H1 (cell line): ENCODE measurements at regions not wholly inside any gene's neighbourhood (a gene's known extent, or its start where the extent isn't known, plus 50 kb on each side); places are given as distances from the start of the nearest gene placed in this dataset.

Source experiments
- CTCF ChIA-PET: fragments of 300-600 bp; sonication (Branson Sonifier 250); formaldehyde crosslinking; loops from one replicate; lab custom pipeline; 2021; ENCODE audit not compliant: partially characterized antibody; lab: Charles Lee
- POLR2A ChIA-PET: fragments of 300-600 bp; sonication (Branson Sonifier 250); formaldehyde crosslinking; loops from one replicate; lab custom pipeline; 2021; ENCODE audit warnings: inconsistent platforms; ENCODE audit not compliant: partially characterized antibody; lab: Charles Lee
- DNase-seq, 2 experiments: peaks; one replicate each; pipeline versions ENCODE4 v3.0.0 to v3.0.0-alpha.2; 2010 to 2022; ENCODE audit warnings: low spot score in 2 of 2, low read depth in 1 of 2, mixed read lengths in 1 of 2
- FAIRE-seq: peaks from 2 replicates; lab custom pipeline; 2011; peaks lifted over from hg19 to GRCh38; lab: Jason Lieb, UNC
- H2AFZ ChIP-seq: 2 replicates; pipeline ENCODE4 v1.8.1; 2012; ENCODE audit warnings: low read length, inconsistent platforms
- H2AK5ac ChIP-seq: 2 replicates; pipeline ENCODE4 v1.6.1; 2013; ENCODE audit warnings: low read depth, low read length
- H2BK120ac ChIP-seq: replicated peaks from 2 replicates; pipeline ENCODE3; 2013; ENCODE audit warnings: low read depth, low read length, inconsistent platforms
- H2BK12ac ChIP-seq: 2 replicates; pipeline ENCODE4 v1.6.1; 2013; ENCODE audit warnings: low read depth, low read length
- H2BK15ac ChIP-seq: 2 replicates; pipeline ENCODE4 v1.6.1; 2013; ENCODE audit warnings: low read length
- H2BK20ac ChIP-seq: 2 replicates; pipeline ENCODE4 v1.6.1; 2013; ENCODE audit warnings: low read length
- H2BK5ac ChIP-seq: 2 replicates; pipeline ENCODE4 v1.6.1; 2013; ENCODE audit warnings: low read depth, low read length
- H3K14ac ChIP-seq: 2 replicates; pipeline ENCODE4 v1.6.1; 2013; ENCODE audit warnings: inconsistent platforms; ENCODE audit not compliant: insufficient read length
- H3K18ac ChIP-seq: 2 replicates; pipeline ENCODE4 v1.6.1; 2013; ENCODE audit warnings: low read length; ENCODE audit errors: extremely low read depth
- H3K23ac ChIP-seq: 2 replicates; pipeline ENCODE4 v1.6.1; 2013; ENCODE audit warnings: inconsistent platforms; ENCODE audit not compliant: insufficient read length
- H3K23me2 ChIP-seq: 2 replicates; pipeline ENCODE4 v1.6.1; 2013; ENCODE audit warnings: low read depth, low read length
- H3K27ac ChIP-seq: 2 replicates; pipeline ENCODE4 v1.6.1; 2011; ENCODE audit warnings: low read depth, low read length, inconsistent platforms
- H3K27me3 ChIP-seq, 4 experiments: replicated peaks in 1 of 4; 1 replicate in 1 of 4; 2 replicates in 3 of 4; pipeline versions ENCODE4 v1.6.1 to v1.8.1; 2011 to 2013; ENCODE audit warnings: low read length in 3 of 4, mild to moderate bottlenecking in 3 of 4, inconsistent platforms in 2 of 4, mixed read lengths in 2 of 4, moderate library complexity in 1 of 4; ENCODE audit not compliant: control insufficient read depth in 3 of 4, insufficient read depth in 3 of 4; ENCODE audit errors: extremely low read depth in 1 of 4
- H3K36me3 ChIP-seq, 4 experiments: 2 replicates each; pipeline versions ENCODE4 v1.6.1 to v1.8.1; 2011 to 2013; ENCODE audit warnings: mild to moderate bottlenecking in 4 of 4, low read length in 3 of 4, moderate library complexity in 2 of 4, control low read depth in 1 of 4, inconsistent platforms in 1 of 4; ENCODE audit not compliant: insufficient read depth in 4 of 4, control insufficient read depth in 2 of 4
- H3K4ac ChIP-seq: replicated peaks from 2 replicates; pipeline ENCODE3; 2013; ENCODE audit warnings: low read length, low read depth, mixed read lengths, inconsistent platforms; ENCODE audit not compliant: insufficient read length
- H3K4me1 ChIP-seq, 4 experiments: replicated peaks in 1 of 4; 1 replicate in 1 of 4; 2 replicates in 3 of 4; pipeline versions ENCODE4 v1.6.1 to v1.8.1; 2011 to 2013; ENCODE audit warnings: low read length in 3 of 4, inconsistent platforms in 2 of 4, mixed read lengths in 1 of 4; ENCODE audit not compliant: insufficient read depth in 4 of 4, control insufficient read depth in 3 of 4
- H3K4me2 ChIP-seq, 2 experiments: 2 replicates each; pipeline versions ENCODE4 v1.6.1 to v1.8.1; 2011 to 2013; ENCODE audit warnings: low read depth in 2 of 2, low read length in 2 of 2, control low read depth in 1 of 2, inconsistent platforms in 1 of 2, mild to moderate bottlenecking in 1 of 2; ENCODE audit not compliant: insufficient read depth in 1 of 2
- H3K4me3 ChIP-seq, 4 experiments: fragments of 200-600, 300-600 bp in 1 of 4; sonication (generic), shearing (Covaris generic), sonication (Bioruptor Twin) in 1 of 4; 2 replicates each; pipeline versions ENCODE4 v1.5.1 to v1.8.1; 2011 to 2016; ENCODE audit warnings: low read length in 4 of 4, low read depth in 3 of 4, control low read depth in 2 of 4, inconsistent platforms in 2 of 4, mild to moderate bottlenecking in 2 of 4, mixed read lengths in 1 of 4, moderate library complexity in 1 of 4; ENCODE audit not compliant: insufficient read depth in 2 of 4; ENCODE audit errors: extremely low read depth in 1 of 4
- H3K56ac ChIP-seq: replicated peaks from 2 replicates; pipeline ENCODE3; 2013; ENCODE audit warnings: low read depth, mild to moderate bottlenecking, mixed read lengths, low read length, inconsistent platforms; ENCODE audit not compliant: insufficient read length
- H3K79me1 ChIP-seq: 2 replicates; pipeline ENCODE4 v1.6.1; 2013; ENCODE audit warnings: low read depth, low read length, control low read depth
- H3K79me2 ChIP-seq, 2 experiments: 2 replicates each; pipeline versions ENCODE4 v1.6.1 to v1.8.1; 2012 to 2013; ENCODE audit warnings: low read length in 2 of 2, mild to moderate bottlenecking in 2 of 2, inconsistent platforms in 1 of 2; ENCODE audit not compliant: insufficient read depth in 2 of 2, control insufficient read depth in 1 of 2
- H3K9ac ChIP-seq, 4 experiments: replicated peaks in 1 of 4; 1 replicate in 1 of 4; 2 replicates in 3 of 4; pipeline versions ENCODE4 v1.6.1 to v1.8.1; 2011 to 2013; ENCODE audit warnings: low read depth in 3 of 4, low read length in 3 of 4, control low read depth in 2 of 4, mild to moderate bottlenecking in 2 of 4, moderate library complexity in 2 of 4, inconsistent platforms in 1 of 4; ENCODE audit errors: extremely low read depth in 1 of 4
- H3K9me3 ChIP-seq, 2 experiments: 2 replicates each; pipeline versions ENCODE4 v1.6.1 to v1.8.1; 2012 to 2013; ENCODE audit warnings: mild to moderate bottlenecking in 2 of 2, moderate library complexity in 2 of 2, control low read depth in 1 of 2, inconsistent platforms in 1 of 2, low read depth in 1 of 2, low read length in 1 of 2, mixed read lengths in 1 of 2; ENCODE audit not compliant: insufficient read depth in 2 of 2
- H4K20me1 ChIP-seq, 2 experiments: replicated peaks in 1 of 2; 2 replicates each; pipeline versions ENCODE3 to v1.8.1; 2011 to 2013; ENCODE audit warnings: inconsistent platforms in 2 of 2, low read length in 2 of 2, mild to moderate bottlenecking in 1 of 2; ENCODE audit not compliant: insufficient read depth in 2 of 2, control insufficient read depth in 1 of 2
- H4K5ac ChIP-seq: 2 replicates; pipeline ENCODE4 v1.6.1; 2013; ENCODE audit warnings: low read length, low read depth, mixed read lengths, inconsistent platforms; ENCODE audit not compliant: insufficient read length
- H4K8ac ChIP-seq: 2 replicates; pipeline ENCODE4 v1.8.0; 2013; ENCODE audit warnings: mild to moderate bottlenecking, moderate library complexity, low read length, inconsistent platforms; ENCODE audit not compliant: insufficient read depth; ENCODE audit errors: extremely low read depth
- H4K91ac ChIP-seq: replicated peaks from 2 replicates; pipeline ENCODE3; 2013; ENCODE audit warnings: low read length, mixed read lengths, inconsistent platforms; ENCODE audit not compliant: insufficient read length
- BRCA1 ChIP-seq: IDR thresholded peaks from 2 replicates; pipeline ENCODE4 v1.6.1; 2012; ENCODE audit warnings: low read depth, low read length, improper control_type of control experiment
- CEBPB ChIP-seq: IDR thresholded peaks from 2 replicates; pipeline ENCODE4 v1.6.1; 2012; ENCODE audit warnings: low read depth, low read length
- CREB1 ChIP-seq: IDR thresholded peaks from 2 replicates; pipeline ENCODE4 v1.6.1; 2012; ENCODE audit warnings: inconsistent platforms
- KDM1A ChIP-seq: fragments of 200-600, 300-600 bp; sonication (generic); IDR thresholded peaks from 2 replicates; pipeline ENCODE4 v1.7.1; 2016; ENCODE audit warnings: mild to moderate bottlenecking, low read length, borderline replicate concordance
- MAFK ChIP-seq: IDR thresholded peaks from 2 replicates; pipeline ENCODE4 v1.6.1; 2012; ENCODE audit warnings: low read depth, mild to moderate bottlenecking, improper control_type of control experiment, low read length
- NRF1 ChIP-seq: IDR thresholded peaks from 2 replicates; pipeline ENCODE4 v1.6.1; 2011; ENCODE audit warnings: mild to moderate bottlenecking, low read depth, low read length, improper control_type of control experiment
- PHF8 ChIP-seq: fragments of 200-600 bp; sonication (generic); conservative IDR thresholded peaks from 2 replicates; pipeline ENCODE4 v1.7.1; 2012; ENCODE audit warnings: low read depth, mild to moderate bottlenecking, inconsistent platforms, low read length, moderate library complexity
- POLR2A ChIP-seq, 2 experiments: IDR thresholded peaks; 1 replicate in 1 of 2; 2 replicates in 1 of 2; pipeline ENCODE4 v1.6.1; 2011; ENCODE audit warnings: low read depth in 2 of 2, low read length in 2 of 2, mild to moderate bottlenecking in 2 of 2; ENCODE audit errors: control extremely low read depth in 1 of 2
- RAD21 ChIP-seq, 2 experiments: IDR thresholded peaks in 1 of 2; conservative IDR thresholded peaks in 1 of 2; 2 replicates each; pipeline ENCODE4 v1.6.1; 2011; ENCODE audit warnings: low read depth in 2 of 2, low read length in 2 of 2, improper control_type of control experiment in 1 of 2, inconsistent platforms in 1 of 2, mild to moderate bottlenecking in 1 of 2, moderate library complexity in 1 of 2
- SIN3A ChIP-seq, 2 experiments: IDR thresholded peaks in 1 of 2; conservative IDR thresholded peaks in 1 of 2; 2 replicates each; pipeline ENCODE4 v1.6.1; 2011 to 2012; ENCODE audit warnings: low read length in 2 of 2, improper control_type of control experiment in 1 of 2, low read depth in 1 of 2, mild to moderate bottlenecking in 1 of 2
- SIRT6 ChIP-seq: IDR thresholded peaks from one replicate; pipeline ENCODE4 v1.7.1; 2012; ENCODE audit warnings: low read length, inconsistent platforms
- SIX5 ChIP-seq: IDR thresholded peaks from 2 replicates; pipeline ENCODE4 v1.6.1; 2011; ENCODE audit warnings: mild to moderate bottlenecking, low read depth, low read length
- TEAD4 ChIP-seq: IDR thresholded peaks from 2 replicates; pipeline ENCODE4 v1.6.1; 2012; ENCODE audit warnings: low read depth, low read length, inconsistent platforms, mixed read lengths
- YY1 ChIP-seq: IDR thresholded peaks from 2 replicates; pipeline ENCODE4 v1.6.1; 2011; ENCODE audit warnings: low read depth, mild to moderate bottlenecking, low read length
- WGBS, 2 experiments: shearing (Covaris generic) in 1 of 2; methylation state at CpG; one replicate each; pipeline versions ENCODE4 v1.1.6 to v1.1.7; 2013 to 2015; ENCODE audit warnings: low lambda C conversion rate in 2 of 2, mixed read lengths in 2 of 2, inconsistent platforms in 1 of 2, low coverage in 1 of 2, missing lambda C conversion rate in 1 of 2; ENCODE audit not compliant: insufficient replicate concordance in 2 of 2, insufficient coverage in 1 of 2, insufficient read length in 1 of 2; ENCODE audit errors: extremely low coverage in 1 of 2, missing lambda C conversion rate in 1 of 2; 5-methylcytosine and 5-hydroxymethylcytosine counted together

GRCh38 chr12:87596134-87596533 is 433.1 kb downstream of the C12orf50 start:
- H3K23ac ChIP-seq, result no peak overlapping the region
- no peak overlapping the region for H4K8ac ChIP-seq
- peaks cover 2% of the 10 kb centered on the region; the same call in 1 of the 2 replicates for H3K23me2 ChIP-seq
- no peaks in the 10 kb centered on the region for H3K79me2 ChIP-seq
- H3K14ac ChIP-seq, result no peak overlapping the region
- H3K4me3 ChIP-seq, result no peak overlapping the region
- H2BK5ac ChIP-seq, result no peak overlapping the region
- H3K9ac ChIP-seq, result no peak overlapping the region
- no peak overlapping the region for H4K91ac ChIP-seq
- no peaks in the 10 kb centered on the region for H3K4me1 ChIP-seq
- H3K79me1 ChIP-seq, result no peaks in the 10 kb centered on the region
- ChIA-PET POLR2A (no interaction called here), CTCF (interaction anchor here (1.2 kb wide), 1 partner anchor 12 kb away, joined by 3 read pairs; no protein-coding TSS in a partner anchor)
- H3K27me3 ChIP-seq, result no peaks in the 10 kb centered on the region
- H3K18ac ChIP-seq, result no peak overlapping the region
- no peak overlapping the region for H4K5ac ChIP-seq
- H2BK15ac ChIP-seq, result no peak overlapping the region
- no peak overlapping the region for H3K4me2 ChIP-seq
- 93% methylated on average over 5 of the region's 5 CpGs; no CpG with 5 or more reads in 1 of the 2 experiments for WGBS, 2 experiments
- no peak overlapping the region for H3K56ac ChIP-seq
- no peak overlapping the region for H3K4ac ChIP-seq
- H2BK20ac ChIP-seq, result no peak overlapping the region
- no peak overlapping the region for H2BK120ac ChIP-seq
- no peaks in the 10 kb centered on the region for H3K9me3 ChIP-seq
- no peak for DNase-seq
- H2BK12ac ChIP-seq, result no peak overlapping the region
- no peaks in the 10 kb centered on the region for H4K20me1 ChIP-seq
- no peaks in the 10 kb centered on the region for H3K36me3 ChIP-seq
- H3K27ac ChIP-seq, result no peak overlapping the region
- TF ChIP-seq CREB1 (no peak), POLR2A (IDR thresholded peaks at IDR 0.05; ENCODE audit: control extremely low read depth in 1 of 2, low read depth in 2 of 2, low read length in 2 of 2) (no peak), YY1 (no peak), TEAD4 (no peak), KDM1A (no peak), PHF8 (no peak), SIRT6 (no peak), BRCA1 (no peak), NRF1 (no peak), MAFK (no peak), RAD21 (IDR thresholded peaks at IDR 0.05 in 1 of 2, conservative IDR thresholded peaks at IDR 0.05 in 1 of 2; ENCODE audit: low read depth in 2 of 2, low read length in 2 of 2) (no peak), SIX5 (no peak), CEBPB (no peak), SIN3A (conservative IDR thresholded peaks at IDR 0.05 in 1 of 2, IDR thresholded peaks at IDR 0.05 in 1 of 2; ENCODE audit: low read depth in 1 of 2, low read length in 2 of 2) (no peak)
- no peak overlapping the region for H2AFZ ChIP-seq
- no peak for FAIRE-seq
- no peak overlapping the region for H2AK5ac ChIP-seq
